ENCODE measurements at regions not wholly inside any gene's neighbourhood (a gene's known extent, or its start where the extent isn't known, plus 50 kb on each side); places are given as distances from the start of the nearest gene placed in this dataset.

GRCh38 chr13:68232351-68233130 lies 1002.4 kb upstream of the PCDH9 start:
- no peak for DNase-seq
- TF ChIP-seq CTCF (IDR thresholded peaks at IDR 0.05) (no peak), EP300 (IDR thresholded peaks at IDR 0.05; ENCODE audit: low read depth) (no peak), POLR2A (IDR thresholded peaks at IDR 0.05) (no peak), POLR2AphosphoS5 (IDR thresholded peaks at IDR 0.05) (no peak)
- intact Hi-C loops (cut with DNase I; ENCODE audit: low total_unique reads) (no loop called here), in situ Hi-C loops (cut with MboI; ENCODE audit: low pct_ligation_motif_present in 1 of 4, low pct_unique_long_range_greater_than_20kb in 1 of 4, low sequenced_read_pairs in 3 of 4) (no loop called here)
- no peak overlapping the region for H3K4me3 ChIP-seq
- H3K36me3 ChIP-seq, result no peaks in the 10 kb centered on the region
- 48 to 59% methylated on average over 4 to 7 of the region's 7 CpGs for WGBS, 2 donors (ENCODE audit: low coverage in 1 of 2)
- no peaks in the 10 kb centered on the region for H3K4me1 ChIP-seq
- H3K27ac ChIP-seq, result no peak overlapping the region
- no peaks in the 10 kb centered on the region for H3K27me3 ChIP-seq
- H3K9me3 ChIP-seq, result no peaks in the 10 kb centered on the region

GRCh38 chr13:68214691-68215415 lies 984.7 kb upstream of the PCDH9 start:
- in situ Hi-C loops (cut with MboI; ENCODE audit: low pct_ligation_motif_present in 1 of 4, low pct_unique_long_range_greater_than_20kb in 1 of 4, low sequenced_read_pairs in 3 of 4), result no loop called here
- TF ChIP-seq POLR2A (IDR thresholded peaks at IDR 0.05) (no peak), EP300 (IDR thresholded peaks at IDR 0.05; ENCODE audit: low read depth) (no peak), POLR2AphosphoS5 (IDR thresholded peaks at IDR 0.05) (no peak), CTCF (IDR thresholded peaks at IDR 0.05) (no peak)
- H3K27ac ChIP-seq, result no peak overlapping the region
- no peaks in the 10 kb centered on the region for H3K4me1 ChIP-seq
- H3K27me3 ChIP-seq, result no peaks in the 10 kb centered on the region
- 64 to 79% methylated on average over 2 to 5 of the region's 5 CpGs for WGBS, 2 donors (ENCODE audit: low coverage in 1 of 2)
- no peak overlapping the region for H3K4me3 ChIP-seq
- H3K36me3 ChIP-seq, result no peaks in the 10 kb centered on the region
- intact Hi-C loops (cut with DNase I; ENCODE audit: low total_unique reads), result no loop called here
- DNase-seq, result no peak
- no peaks in the 10 kb centered on the region for H3K9me3 ChIP-seq

- no peak for DNase-seq
- H3K36me3 ChIP-seq, result no peaks in the 10 kb centered on the region
- in situ Hi-C loops (cut with MboI; ENCODE audit: low pct_ligation_motif_present in 1 of 4, low pct_unique_long_range_greater_than_20kb in 1 of 4, low sequenced_read_pairs in 3 of 4), result no loop called here
- H3K9me3 ChIP-seq, result no peaks in the 10 kb centered on the region
- intact Hi-C loops (cut with DNase I; ENCODE audit: low total_unique reads), result no loop called here
- no peak overlapping the region for H3K27ac ChIP-seq
- H3K4me1 ChIP-seq, result no peaks in the 10 kb centered on the region
- H3K4me3 ChIP-seq, result no peak overlapping the region
- WGBS, 2 donors (ENCODE audit: low coverage in 1 of 2), result 69 to 81% methylated on average over 2 of the region's 2 CpGs
- TF ChIP-seq POLR2A (IDR thresholded peaks at IDR 0.05) (no peak), POLR2AphosphoS5 (IDR thresholded peaks at IDR 0.05) (no peak), EP300 (IDR thresholded peaks at IDR 0.05; ENCODE audit: low read depth) (no peak), CTCF (IDR thresholded peaks at IDR 0.05) (no peak)
- no peaks in the 10 kb centered on the region for H3K27me3 ChIP-seq
Measured at GRCh38 chr13:68199271-68199670, 969.1 kb upstream of the PCDH9 start.

- in situ Hi-C loops (cut with MboI; ENCODE audit: low pct_ligation_motif_present in 1 of 4, low pct_unique_long_range_greater_than_20kb in 1 of 4, low sequenced_read_pairs in 3 of 4) (no loop called here), intact Hi-C loops (cut with DNase I; ENCODE audit: low total_unique reads) (no loop called here)
- Histone ChIP-seq H3K9me3 (no peaks in the 10 kb centered on the region), H3K27me3 (no peaks in the 10 kb centered on the region), H3K4me3 (no peak overlapping the region), H3K36me3 (no peaks in the 10 kb centered on the region), H3K4me1 (no peaks in the 10 kb centered on the region), H3K27ac (no peak overlapping the region)
- no peak for DNase-seq
- WGBS, 2 donors (ENCODE audit: low coverage in 1 of 2), result 63% methylated on average over 4 of the region's 4 CpGs; no CpG with 5 or more reads in 1 of the 2 donors
- no peak for TF ChIP-seq POLR2AphosphoS5 (IDR thresholded peaks at IDR 0.05)
- TF ChIP-seq POLR2A (IDR thresholded peaks at IDR 0.05), result no peak
- TF ChIP-seq CTCF (IDR thresholded peaks at IDR 0.05), result no peak
- no peak for TF ChIP-seq EP300 (IDR thresholded peaks at IDR 0.05; ENCODE audit: low read depth)
Measured at GRCh38 chr13:68190818-68191217, 960.7 kb upstream of the PCDH9 start.

All from transverse colon (tissue), 4 donors.